Smooth muscle cell (in vitro differentiated cells): ENCODE measurements at regions not wholly inside any gene's neighbourhood (a gene's known extent, or its start where the extent isn't known, plus 50 kb on each side); places are given as distances from the start of the nearest gene placed in this dataset.
A peak's percentile ranks its signal among the peaks of the same experiment; 100 is the strongest.

Source experiments
- DNase-seq: peaks from one replicate; lab custom pipeline; 2025; ENCODE audit not compliant: unreplicated experiment; lab: John Stamatoyannopoulos, UW
- H2AFZ ChIP-seq: fragments of 200-600 bp; sonication (generic); 2 replicates; pipeline ENCODE4 v1.6.0; 2016; ENCODE audit warnings: antibody characterized with exemption, low read depth, mild to moderate bottlenecking
- H3F3A ChIP-seq: fragments of 200-600 bp; sonication (generic); 2 replicates; pipeline ENCODE4 v1.6.0; 2017; ENCODE audit warnings: antibody characterized with exemption, low read depth
- H3K27ac ChIP-seq: fragments of 200-600 bp; sonication (generic); 2 replicates; pipeline ENCODE4 v1.5.1; 2016; ENCODE audit warnings: low read depth, mild to moderate bottlenecking
- H3K27me3 ChIP-seq: fragments of 200-600 bp; sonication (generic); 2 replicates; pipeline ENCODE4 v1.6.1; 2016; ENCODE audit warnings: low read depth, mild to moderate bottlenecking
- H3K36me3 ChIP-seq: fragments of 200-600 bp; sonication (generic); 2 replicates; pipeline ENCODE4 v1.5.1; 2016; ENCODE audit warnings: low read depth
- H3K4me1 ChIP-seq: fragments of 200-600 bp; sonication (generic); 2 replicates; pipeline ENCODE4 v1.5.1; 2016; ENCODE audit warnings: low read depth
- H3K4me2 ChIP-seq: fragments of 200-600 bp; sonication (generic); 2 replicates; pipeline ENCODE4 v1.6.0; 2016; ENCODE audit warnings: mild to moderate bottlenecking
- H3K4me3 ChIP-seq: fragments of 200-600 bp; sonication (generic); 2 replicates; pipeline ENCODE4 v1.5.1; 2016; ENCODE audit warnings: mild to moderate bottlenecking
- H3K79me2 ChIP-seq: fragments of 200-600 bp; sonication (generic); 2 replicates; pipeline ENCODE4 v1.6.0; 2016; ENCODE audit warnings: low read depth, mild to moderate bottlenecking
- H3K9ac ChIP-seq: fragments of 200-600 bp; sonication (generic); 2 replicates; pipeline ENCODE4 v1.6.0; 2016; ENCODE audit warnings: low read depth
- H3K9me3 ChIP-seq: fragments of 200-600 bp; sonication (generic); replicated peaks from 2 replicates; pipeline ENCODE4 v1.5.1; 2016; ENCODE audit warnings: low read depth
- H4K20me1 ChIP-seq: fragments of 200-600 bp; sonication (generic); 2 replicates; pipeline ENCODE4 v1.6.0; 2016; ENCODE audit warnings: low read depth
- WGBS: methylation state at CpG from one replicate; pipeline ENCODE4 v1.1.7; 2016; ENCODE audit warnings: low lambda C conversion rate; 5-methylcytosine and 5-hydroxymethylcytosine counted together
- TF ChIP-seq, protein P1 (sequence below): fragments of 200-600 bp; sonication (generic); IDR thresholded peaks from 2 replicates; pipeline ENCODE4 v1.5.1; 2017; ENCODE audit warnings: borderline replicate concordance, mild to moderate bottlenecking, antibody characterized with exemption; ENCODE audit not compliant: insufficient read depth, poor library complexity, severe bottlenecking

GRCh38 chr22:22429369-22430108, 79.0 kb downstream of the ZNF280B start:
- TF ChIP-seq, protein P1, sequence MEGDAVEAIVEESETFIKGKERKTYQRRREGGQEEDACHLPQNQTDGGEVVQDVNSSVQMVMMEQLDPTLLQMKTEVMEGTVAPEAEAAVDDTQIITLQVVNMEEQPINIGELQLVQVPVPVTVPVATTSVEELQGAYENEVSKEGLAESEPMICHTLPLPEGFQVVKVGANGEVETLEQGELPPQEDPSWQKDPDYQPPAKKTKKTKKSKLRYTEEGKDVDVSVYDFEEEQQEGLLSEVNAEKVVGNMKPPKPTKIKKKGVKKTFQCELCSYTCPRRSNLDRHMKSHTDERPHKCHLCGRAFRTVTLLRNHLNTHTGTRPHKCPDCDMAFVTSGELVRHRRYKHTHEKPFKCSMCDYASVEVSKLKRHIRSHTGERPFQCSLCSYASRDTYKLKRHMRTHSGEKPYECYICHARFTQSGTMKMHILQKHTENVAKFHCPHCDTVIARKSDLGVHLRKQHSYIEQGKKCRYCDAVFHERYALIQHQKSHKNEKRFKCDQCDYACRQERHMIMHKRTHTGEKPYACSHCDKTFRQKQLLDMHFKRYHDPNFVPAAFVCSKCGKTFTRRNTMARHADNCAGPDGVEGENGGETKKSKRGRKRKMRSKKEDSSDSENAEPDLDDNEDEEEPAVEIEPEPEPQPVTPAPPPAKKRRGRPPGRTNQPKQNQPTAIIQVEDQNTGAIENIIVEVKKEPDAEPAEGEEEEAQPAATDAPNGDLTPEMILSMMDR = no peak
- H3K4me2 ChIP-seq = no peak overlapping the region
- 56% methylated on average over 6 of the region's 6 CpGs for WGBS

GRCh38 chr22:22430111-22430820, 78.3 kb downstream of the ZNF280B start:
- Histone ChIP-seq H3K27me3 (peaks cover 55% of the 10 kb centered on the region), H4K20me1 (no peaks in the 10 kb centered on the region), H2AFZ (no peak overlapping the region), H3K4me3 (no peak overlapping the region), H3F3A (no peaks in the 10 kb centered on the region), H3K4me1 (no peaks in the 10 kb centered on the region), H3K9me3 (no peaks in the 10 kb centered on the region), H3K9ac (no peak overlapping the region), H3K36me3 (no peaks in the 10 kb centered on the region), H3K4me2 (no peak overlapping the region), H3K27ac (no peak overlapping the region), H3K79me2 (no peaks in the 10 kb centered on the region)
- WGBS = 66% methylated on average over 4 of the region's 4 CpGs
- DNase-seq = no peak
- TF ChIP-seq, protein P1 = no peak

More at GRCh38 chr22:22429369-22430108, 79.0 kb downstream of the ZNF280B start:
- Histone ChIP-seq H3K4me3 (no peak overlapping the region), H3K36me3 (no peaks in the 10 kb centered on the region), H3F3A (no peaks in the 10 kb centered on the region), H3K27me3 (peaks cover 55% of the 10 kb centered on the region), H2AFZ (no peak overlapping the region), H3K4me1 (no peaks in the 10 kb centered on the region), H3K79me2 (no peaks in the 10 kb centered on the region), H4K20me1 (no peaks in the 10 kb centered on the region), H3K27ac (no peak overlapping the region), H3K9ac (no peak overlapping the region), H3K9me3 (no peaks in the 10 kb centered on the region)
- no peak for DNase-seq

GRCh38 chr22:22431271-22432220, 77.0 kb downstream of the ZNF280B start:
- peak; percentile 6 for DNase-seq
- Histone ChIP-seq H4K20me1 (no peaks in the 10 kb centered on the region), H3K4me3 (no peak overlapping the region), H3K79me2 (no peaks in the 10 kb centered on the region), H3K27me3 (peaks cover 50% of the 10 kb centered on the region), H3K36me3 (no peaks in the 10 kb centered on the region), H3K4me2 (no peak overlapping the region), H2AFZ (no peak overlapping the region), H3K9ac (no peak overlapping the region), H3K9me3 (no peaks in the 10 kb centered on the region), H3F3A (no peaks in the 10 kb centered on the region), H3K4me1 (no peaks in the 10 kb centered on the region), H3K27ac (no peak overlapping the region)
- TF ChIP-seq, protein P1 = peak; percentile 55
- 47% methylated on average over 6 of the region's 7 CpGs for WGBS
